SK-N-SH treated with all-trans-retinoic acid at 6 μM for 48 hours (cell line): ENCODE measurements at regions not wholly inside any gene's neighbourhood (a gene's known extent, or its start where the extent isn't known, plus 50 kb on each side); places are given as distances from the start of the nearest gene placed in this dataset.

ENCODE experiments used
- ARNTL ChIP-seq: fragments of 450-650 bp; formaldehyde crosslinking; IDR thresholded peaks from 2 replicates; pipeline ENCODE4 v1.5.0; 2020; ENCODE audit warnings: low read depth, mild to moderate bottlenecking, moderate library complexity, borderline replicate concordance
- BACH2 ChIP-seq: fragments of 250-450 bp; sonication (Bioruptor Pico); IDR thresholded peaks from 2 replicates; pipeline ENCODE4 v1.9.0; 2021; ENCODE audit warnings: mild to moderate bottlenecking, borderline replicate concordance
- CREB5 ChIP-seq: fragments of 250-450 bp; sonication (Bioruptor Pico); IDR thresholded peaks from 2 replicates; pipeline ENCODE4 v1.5.1; 2020; ENCODE audit warnings: low read depth, mild to moderate bottlenecking, moderate library complexity
- PATZ1 ChIP-seq: fragments of 250-450 bp; sonication (Bioruptor Pico); IDR thresholded peaks from 2 replicates; pipeline ENCODE4 v1.8.0; 2020; ENCODE audit warnings: mild to moderate bottlenecking, moderate library complexity, borderline replicate concordance
- POU6F1 ChIP-seq: fragments of 250-450 bp; sonication (Bioruptor Pico); IDR thresholded peaks from 2 replicates; pipeline ENCODE4 v1.8.0; 2021; ENCODE audit warnings: low read depth, mild to moderate bottlenecking, moderate library complexity, borderline replicate concordance
- RARB ChIP-seq: fragments of 250-450 bp; sonication (Bioruptor Pico); IDR thresholded peaks from 2 replicates; pipeline ENCODE4 v1.8.0; 2021; ENCODE audit warnings: mild to moderate bottlenecking, moderate library complexity
- ZFP30 ChIP-seq: fragments of 450-650 bp; formaldehyde crosslinking; IDR thresholded peaks from 2 replicates; pipeline ENCODE4 v1.5.0; 2022; ENCODE audit warnings: mild to moderate bottlenecking, moderate library complexity
- ZNF565 ChIP-seq: fragments of 450-650 bp; formaldehyde crosslinking; conservative IDR thresholded peaks from 2 replicates; pipeline ENCODE4 v1.5.0; 2020; ENCODE audit warnings: low read depth, mild to moderate bottlenecking, moderate library complexity
- ZNF70 ChIP-seq: fragments of 450-650 bp; formaldehyde crosslinking; IDR thresholded peaks from 2 replicates; pipeline ENCODE4 v1.5.0; 2020; ENCODE audit warnings: mild to moderate bottlenecking, moderate library complexity
- ZNF8 ChIP-seq: fragments of 450-650 bp; formaldehyde crosslinking; IDR thresholded peaks from 2 replicates; pipeline ENCODE4 v1.5.0; 2020; ENCODE audit warnings: mild to moderate bottlenecking, moderate library complexity

- TF ChIP-seq PATZ1 (no peak), BACH2 (no peak), RARB (CRISPR knock-in tag) (no peak), CREB5 (no peak), POU6F1 (CRISPR knock-in tag) (no peak), ZNF70 (CRISPR knock-in tag) (no peak), ZFP30 (CRISPR knock-in tag) (no peak), ZNF8 (CRISPR knock-in tag) (no peak), ZNF565 (no peak), ARNTL (CRISPR knock-in tag) (no peak)
These were observed 1069.0 kb downstream of the VRK1 start for GRCh38 chr14:97866195-97866594.
